ENCODE measurements at regions not wholly inside any gene's neighbourhood (a gene's known extent, or its start where the extent isn't known, plus 50 kb on each side); places are given as distances from the start of the nearest gene placed in this dataset.

DNA sequence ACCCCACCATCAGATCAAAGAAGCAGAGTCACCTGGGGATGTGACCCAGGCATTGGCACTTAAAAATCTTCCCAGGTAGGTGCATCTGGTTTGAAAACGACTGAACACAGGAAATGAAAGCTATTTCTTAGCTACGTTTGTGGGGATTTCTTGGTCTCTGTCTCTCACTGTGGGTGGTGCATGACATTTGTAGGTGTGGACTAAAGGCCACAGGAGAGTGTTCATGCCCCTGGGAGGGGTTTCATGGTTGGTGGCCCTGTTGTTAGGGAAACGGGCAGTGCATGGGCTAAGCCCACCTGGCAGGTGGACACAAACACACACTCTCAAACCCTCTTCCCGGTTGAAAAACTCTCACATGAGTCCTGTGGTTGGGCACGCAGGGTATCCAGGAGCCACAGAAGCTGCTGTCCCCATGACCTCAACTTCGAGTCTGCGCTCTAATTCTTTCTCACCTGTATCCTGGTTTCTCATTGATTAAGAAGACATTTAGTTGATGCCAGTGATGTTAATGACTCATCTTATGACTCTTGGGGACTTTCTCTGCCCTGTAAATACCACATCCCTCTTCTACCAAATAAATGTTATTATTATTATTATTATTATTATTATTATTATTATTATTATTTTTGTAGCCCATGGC lies 119.4 kb downstream of the MRPS6 start:
- DNase-seq, result no peak

DNA sequence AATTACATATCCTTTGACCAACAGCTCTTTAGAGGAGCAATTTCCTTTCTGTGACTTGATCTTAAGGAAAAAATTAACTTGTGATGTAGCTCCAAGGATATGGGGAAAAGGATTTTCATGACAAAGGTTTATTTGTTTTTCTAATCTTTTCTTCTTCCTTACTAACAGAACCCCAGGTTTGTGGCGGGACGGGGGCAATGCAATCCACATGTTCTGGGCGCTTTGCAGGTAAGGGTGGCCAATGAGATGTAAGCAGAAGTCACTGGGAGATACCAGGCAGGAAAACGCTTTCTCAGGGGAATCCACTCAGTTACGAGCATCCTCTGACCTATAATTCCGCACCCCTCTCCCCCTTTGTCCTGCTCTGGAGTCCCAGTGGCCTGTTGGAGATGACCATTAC lies 122.0 kb downstream of the MRPS6 start:
- no peak for DNase-seq

DNA sequence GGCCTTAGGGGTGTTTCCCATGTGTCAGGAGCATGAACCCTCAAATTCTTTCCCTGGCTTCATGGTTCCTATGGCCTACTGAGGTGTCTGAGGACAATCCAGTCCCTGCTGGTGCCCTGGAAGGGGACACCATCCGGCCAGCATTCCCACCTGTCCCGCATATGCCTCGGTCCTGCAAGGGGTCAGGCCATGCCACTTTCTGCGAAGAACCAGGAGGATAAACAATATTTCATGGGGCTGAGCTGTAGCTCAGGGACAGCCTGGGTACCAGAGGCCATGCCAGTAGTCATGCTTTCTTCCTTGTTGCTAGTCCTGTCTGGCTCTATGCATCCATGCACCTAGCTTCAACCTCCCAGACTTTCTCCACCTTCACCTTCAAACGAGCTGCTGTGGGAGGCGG lies 123.6 kb downstream of the MRPS6 start:
- no peak for DNase-seq

DNA sequence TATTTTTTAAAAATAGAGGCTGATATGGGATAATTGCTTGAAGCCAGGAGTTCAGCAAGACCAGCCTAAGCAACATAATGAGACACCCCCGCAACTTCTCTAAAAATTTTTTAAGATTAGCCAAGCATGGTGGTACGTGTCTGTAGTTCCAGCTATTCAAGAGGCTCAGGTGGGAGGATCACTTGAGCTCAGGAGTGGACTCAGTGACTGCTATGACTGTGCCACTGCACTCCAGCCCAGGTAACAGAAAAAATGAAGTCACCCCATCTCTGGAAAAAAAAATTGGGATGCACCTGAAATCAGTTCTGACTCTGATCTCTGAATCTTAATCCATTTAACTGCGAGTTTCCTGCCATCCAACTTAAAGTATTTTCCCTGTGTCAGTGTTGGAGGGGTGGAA lies 124.2 kb downstream of the MRPS6 start:
- DNase-seq, result no peak

DNA sequence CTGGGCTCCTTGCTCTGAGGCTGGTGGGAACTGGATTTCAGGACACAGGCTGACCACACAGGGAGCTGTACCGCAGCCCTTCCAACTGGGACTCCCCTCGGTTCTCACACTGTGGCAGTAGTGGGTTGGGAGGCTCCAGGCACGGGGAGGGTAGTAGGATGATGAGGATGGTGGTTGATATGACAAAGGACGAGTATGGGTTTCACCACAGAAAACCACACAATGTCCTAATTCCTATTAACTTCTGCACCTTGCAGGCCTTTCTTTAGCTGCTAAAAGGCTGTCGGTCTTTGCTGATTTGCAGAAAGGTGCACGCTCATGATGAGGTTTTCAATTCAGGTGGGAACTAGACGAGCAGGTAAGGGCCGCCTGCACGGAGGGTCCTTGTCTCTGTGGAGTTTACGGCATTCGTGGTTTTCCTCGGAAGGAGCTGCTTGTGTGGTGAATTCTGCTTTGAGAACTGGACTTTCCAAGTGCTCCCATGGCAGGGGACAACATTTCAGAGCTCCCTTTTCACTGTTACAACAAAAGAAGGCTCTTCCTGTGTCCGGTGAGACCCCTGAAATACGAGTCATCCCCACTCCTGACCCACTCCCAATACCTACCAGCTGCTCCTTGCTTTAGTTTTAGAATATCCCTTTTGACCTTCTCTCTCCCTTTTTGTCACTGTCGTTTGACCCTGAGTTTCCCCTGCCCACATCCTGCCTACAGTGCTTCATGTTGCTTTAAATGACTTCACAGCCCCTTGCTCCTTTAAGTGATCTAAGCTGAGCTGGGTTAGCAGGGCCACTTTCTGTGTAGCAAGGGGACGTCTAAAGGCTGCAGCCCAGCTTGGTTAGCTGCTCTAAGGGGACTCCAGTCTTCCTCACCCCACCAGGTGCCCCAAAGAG lies 125.1 kb downstream of the MRPS6 start:
- DNase-seq, result no peak

DNA sequence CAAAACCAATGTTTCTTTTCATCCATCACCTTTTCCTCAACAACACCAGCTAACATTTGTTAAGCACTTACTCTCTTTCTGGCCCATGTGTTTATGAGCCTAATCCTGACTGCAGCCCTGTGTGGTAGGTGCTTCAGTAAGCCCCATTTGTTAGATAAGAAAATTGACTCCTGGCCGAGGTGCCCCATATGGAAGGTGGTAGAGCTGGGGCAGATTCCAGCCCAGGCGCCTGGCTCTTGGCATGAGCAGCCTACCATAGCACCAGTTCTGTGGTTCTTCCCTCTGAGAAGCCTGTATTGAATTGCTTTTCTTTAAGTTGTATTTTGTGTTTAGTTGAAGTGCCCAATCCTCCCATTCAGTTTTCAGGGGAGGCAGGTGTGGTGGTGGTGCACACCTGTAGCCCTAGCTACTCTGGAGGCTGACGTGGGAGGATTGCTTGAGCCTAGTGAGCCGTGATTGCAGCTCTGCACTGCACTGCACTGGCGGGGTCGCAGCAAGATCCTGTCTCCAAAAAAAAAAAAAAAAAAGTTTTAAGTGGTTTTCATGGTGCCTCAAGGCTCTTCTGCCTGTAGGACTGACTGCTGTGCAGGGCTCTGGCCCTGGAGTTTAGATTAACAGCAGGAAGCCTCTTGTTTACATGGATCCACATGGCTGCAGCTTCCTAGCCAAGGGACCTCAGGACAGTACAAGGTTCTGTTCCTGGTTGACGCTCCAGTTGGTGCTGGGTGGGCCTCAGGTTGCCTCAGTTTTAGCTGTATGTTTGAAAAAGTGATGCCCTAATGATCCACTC lies 125.9 kb downstream of the MRPS6 start:
- DNase-seq, result no peak

DNA sequence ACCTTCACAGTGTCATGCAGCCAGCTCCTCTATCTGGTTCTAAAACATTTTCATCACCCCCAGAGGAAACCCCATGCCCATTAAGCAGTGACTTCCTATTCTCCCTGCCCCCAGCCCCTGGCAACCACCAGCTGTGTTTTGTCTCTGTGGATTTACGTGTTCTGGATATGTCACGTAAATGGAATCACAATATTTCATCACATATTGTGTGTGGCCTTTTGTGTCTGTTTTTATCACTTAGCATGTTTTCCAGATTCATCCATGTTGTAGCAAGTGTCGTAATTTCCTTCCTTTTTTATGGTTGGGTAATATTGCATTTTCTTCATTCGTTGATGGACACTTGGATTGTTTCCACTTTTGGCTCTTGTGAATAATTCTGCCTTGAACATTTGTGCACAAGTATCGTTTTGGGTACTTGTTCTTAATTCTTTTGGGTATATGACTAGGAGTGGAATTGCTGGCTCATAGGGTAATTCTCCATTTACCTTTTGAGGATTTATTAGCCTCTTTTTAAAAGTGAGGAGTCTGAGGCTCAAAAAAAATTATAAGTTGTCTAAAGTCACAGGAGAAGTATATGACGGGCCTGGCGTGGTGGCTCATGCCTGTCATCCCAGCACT lies 127.0 kb downstream of the MRPS6 start:
- DNase-seq, result no peak

DNA sequence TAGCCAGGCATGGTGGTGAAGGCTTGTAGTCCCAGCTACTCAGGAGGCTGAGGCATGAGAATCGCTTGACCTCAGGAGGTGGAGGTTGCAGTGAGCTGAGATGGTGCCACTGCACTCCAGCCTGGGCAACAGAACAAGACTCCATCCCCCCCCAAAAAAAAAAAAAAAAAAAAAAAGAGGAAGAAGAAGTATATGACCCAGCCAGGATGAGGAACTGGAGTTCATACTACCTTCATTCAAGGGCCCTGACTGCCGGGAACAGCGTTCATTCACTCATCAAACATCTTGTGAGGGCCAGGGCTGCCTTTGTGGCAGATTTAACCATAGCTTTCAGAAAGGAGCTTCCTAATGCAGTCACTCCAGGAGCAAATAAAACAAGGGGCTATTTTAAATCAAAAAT lies 127.6 kb downstream of the MRPS6 start:
- DNase-seq, result no peak

DNA sequence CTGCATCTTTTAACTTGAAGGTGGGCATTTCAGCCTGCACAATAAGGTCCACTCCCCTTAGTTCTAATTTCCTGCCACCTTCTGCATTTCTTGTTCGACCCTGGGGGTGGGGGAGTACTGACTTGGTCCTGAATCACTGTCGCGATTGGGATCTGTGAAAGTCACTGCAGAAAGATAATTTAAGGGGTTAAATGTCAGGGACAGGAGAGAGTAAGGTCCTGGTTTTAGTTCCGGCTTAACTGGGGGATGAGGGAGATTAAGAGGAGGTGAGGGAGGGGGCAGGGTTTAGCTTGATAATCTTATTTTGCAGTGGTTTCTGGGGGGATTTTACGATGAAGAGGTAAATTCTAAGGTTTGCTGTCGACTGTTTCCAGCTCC lies 128.1 kb downstream of the MRPS6 start:
- DNase-seq, result no peak

DNA sequence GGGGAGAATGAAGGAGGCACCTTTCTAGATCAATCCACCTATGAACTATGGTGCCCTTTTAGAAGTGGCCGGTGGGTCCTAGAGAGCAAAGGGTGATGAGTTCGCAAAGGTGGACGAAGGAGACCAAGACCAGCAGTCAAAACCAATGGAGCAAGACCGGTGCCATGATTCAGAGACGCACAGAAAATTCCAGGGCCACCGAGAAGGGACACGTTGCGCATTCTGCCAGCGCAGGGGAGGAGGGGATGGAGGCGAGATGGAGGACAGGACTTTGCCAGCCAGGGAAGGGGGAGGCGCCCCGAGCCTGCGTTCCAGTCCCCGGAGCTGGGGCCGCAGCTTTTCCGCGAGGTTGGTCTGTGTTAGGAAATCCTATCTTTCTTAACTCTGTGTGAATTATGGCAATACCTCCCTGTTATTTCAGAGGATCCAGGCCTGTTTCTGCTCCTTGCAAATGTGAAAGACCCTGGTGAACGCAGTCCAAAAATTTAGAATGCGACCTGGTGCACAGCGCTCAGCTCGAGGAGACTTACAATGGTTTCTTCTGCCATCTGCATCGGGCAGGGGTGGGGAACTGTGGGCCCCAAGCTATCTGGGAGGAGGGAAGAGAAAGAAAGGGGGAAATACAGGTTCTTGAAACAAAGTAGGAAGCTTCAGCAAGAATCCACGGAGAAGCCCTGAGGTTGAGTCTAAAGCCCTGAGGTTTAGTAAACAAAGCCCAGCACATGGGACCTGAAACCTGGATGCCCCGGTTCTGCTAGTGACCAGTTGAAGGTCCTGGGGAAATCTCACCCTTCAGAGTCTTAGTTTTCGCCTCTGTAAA lies 129.4 kb downstream of the MRPS6 start:
- no peak for DNase-seq

DNA sequence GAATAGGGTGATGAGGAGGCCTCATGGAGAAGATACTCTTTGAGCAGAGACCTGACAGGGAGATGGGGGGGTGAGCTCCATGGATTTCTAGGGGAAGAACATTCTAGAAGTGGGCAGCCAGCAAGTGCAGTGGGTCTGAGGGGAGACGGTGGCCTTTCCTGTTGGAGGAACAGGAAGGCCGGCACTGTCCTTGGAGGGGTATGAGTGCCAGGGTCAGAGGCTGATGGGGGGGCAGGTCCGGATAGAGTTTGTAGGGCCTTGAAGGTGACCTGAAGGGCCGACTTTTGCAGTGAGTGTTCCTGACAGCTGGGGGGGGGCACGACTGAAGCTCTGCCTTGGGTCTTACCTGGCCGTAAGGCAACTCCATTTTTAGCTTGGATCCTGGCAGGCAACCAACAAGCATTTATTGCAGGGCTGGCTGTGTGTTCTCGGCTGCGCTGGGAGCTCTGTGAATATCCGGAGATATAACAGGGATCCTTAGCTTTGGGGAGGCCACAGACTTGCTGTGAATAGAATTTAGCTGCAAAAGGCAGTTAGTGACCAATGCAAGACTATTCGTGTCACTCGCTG lies 130.6 kb downstream of the MRPS6 start:
- no peak for DNase-seq

DNA sequence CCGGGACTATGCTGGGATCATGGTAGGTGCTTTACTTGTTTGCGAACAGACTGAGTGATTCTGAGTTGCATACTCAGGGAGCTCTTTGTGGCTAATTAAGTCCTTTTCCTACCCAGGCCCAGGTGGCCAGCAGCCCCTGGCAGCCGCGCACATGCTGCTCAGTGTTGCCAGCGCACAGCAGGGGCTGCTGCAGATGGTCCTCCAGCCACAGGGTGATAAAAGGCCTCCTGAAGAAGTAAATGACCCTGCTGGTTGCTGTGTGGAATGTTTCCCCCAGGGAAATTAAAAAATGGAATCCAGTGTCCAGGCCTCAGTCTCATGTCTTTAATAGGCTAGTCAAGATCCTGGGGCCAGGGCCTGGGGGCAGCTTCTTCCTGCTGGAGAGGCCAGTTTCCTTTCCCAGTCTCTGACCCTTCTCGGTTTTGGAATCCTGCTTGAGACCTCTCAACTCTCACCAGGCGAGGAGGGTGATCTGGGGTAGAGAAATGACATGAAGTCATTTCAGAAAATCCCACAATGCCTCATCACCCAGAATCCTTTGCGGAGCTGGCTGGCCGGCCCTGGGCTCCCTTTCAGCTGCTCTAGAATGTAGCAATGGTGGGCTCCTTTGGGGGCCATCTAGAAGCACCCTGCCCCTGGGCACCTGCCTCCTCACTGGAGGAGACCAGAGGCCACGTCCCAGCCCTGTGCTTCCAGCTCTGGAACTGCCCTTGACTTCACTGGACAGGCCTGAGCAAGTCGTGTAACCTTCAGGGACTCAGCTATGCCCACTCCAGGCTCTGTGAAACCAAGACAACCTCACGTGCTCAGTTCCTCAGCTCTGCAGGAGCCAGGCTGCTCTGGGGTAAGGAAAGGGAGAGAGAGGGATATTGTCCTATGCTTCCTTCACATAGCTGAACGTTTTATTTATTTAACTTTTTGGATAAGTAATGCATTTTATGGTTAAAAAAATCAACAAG lies 131.4 kb downstream of the MRPS6 start:
- peak; percentile 42 for DNase-seq

DNA sequence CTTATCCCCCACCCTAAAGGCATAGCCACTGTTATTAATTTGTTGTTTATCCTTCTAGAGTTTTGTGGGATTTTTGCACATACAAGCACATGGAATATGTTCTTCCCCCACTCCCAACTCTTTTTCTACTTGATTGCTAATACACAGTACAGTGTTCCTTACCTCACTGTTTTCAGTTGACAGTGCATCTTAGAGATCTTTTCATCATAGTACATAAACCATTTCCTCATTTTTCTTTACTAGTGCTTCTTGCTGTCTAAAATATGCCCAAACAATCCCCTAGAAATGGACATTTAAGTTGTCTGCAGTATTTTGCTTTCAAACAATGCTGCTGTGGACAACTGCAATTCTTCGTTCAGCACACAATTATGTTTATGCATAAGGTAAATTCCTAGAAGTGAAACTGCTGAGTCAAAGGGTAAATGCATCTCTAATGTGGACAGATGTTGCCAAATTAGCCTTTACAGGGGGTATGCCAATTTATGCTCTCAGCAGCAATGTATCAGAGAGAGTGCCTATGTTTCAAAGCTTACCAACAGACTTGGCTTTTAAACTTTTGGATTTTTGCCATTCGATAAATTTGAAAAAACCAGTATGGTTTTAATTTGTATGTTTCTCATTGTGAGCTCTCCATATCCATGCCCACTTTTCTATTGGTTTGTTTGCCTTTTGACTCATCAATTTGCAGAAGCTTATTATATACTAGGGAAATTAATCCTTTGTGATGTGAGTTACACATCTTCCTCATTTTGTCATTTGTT lies 132.6 kb downstream of the MRPS6 start:
- DNase-seq, result peak; percentile 9

DNA sequence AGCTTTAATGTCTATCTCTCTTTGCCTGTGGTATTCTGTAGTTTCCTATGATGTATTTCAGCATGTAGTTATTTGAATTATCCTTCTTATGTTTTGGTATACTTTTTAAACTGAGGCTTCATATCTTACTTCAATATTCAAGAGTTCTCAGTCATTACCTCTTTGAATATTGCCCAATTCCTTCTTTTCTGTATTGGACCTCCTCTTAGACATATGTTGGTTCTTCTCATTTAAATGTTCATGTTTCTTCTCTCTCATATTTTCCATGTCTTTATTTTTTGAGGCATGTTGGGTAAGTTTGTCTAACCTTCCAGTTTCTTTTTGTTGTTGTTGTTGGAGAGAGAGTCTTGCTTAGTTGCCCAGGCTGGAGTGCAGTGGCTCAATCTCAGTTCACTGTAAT lies 140.6 kb downstream of the MRPS6 start:
- DNase-seq, result no peak

DNA sequence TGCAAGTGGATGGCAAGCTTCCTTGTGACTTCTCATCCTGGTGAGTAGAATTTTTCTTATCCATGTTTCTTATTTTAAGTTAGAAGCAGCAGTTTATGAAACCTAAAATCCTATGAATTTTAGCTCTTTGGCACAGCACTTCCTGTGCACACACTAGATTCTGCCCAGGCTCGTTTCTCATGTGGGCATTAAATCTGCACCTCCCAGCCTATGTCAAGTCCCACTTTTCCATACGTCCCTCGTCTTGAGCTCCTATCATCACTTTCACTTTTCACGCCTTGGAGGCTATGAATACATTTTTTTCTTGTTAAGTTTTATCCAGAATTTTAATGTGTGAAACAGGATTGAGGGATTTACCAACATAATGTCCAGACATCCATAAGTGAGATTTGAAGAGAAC lies 142.1 kb downstream of the MRPS6 start:
- DNase-seq, result no peak

DNA sequence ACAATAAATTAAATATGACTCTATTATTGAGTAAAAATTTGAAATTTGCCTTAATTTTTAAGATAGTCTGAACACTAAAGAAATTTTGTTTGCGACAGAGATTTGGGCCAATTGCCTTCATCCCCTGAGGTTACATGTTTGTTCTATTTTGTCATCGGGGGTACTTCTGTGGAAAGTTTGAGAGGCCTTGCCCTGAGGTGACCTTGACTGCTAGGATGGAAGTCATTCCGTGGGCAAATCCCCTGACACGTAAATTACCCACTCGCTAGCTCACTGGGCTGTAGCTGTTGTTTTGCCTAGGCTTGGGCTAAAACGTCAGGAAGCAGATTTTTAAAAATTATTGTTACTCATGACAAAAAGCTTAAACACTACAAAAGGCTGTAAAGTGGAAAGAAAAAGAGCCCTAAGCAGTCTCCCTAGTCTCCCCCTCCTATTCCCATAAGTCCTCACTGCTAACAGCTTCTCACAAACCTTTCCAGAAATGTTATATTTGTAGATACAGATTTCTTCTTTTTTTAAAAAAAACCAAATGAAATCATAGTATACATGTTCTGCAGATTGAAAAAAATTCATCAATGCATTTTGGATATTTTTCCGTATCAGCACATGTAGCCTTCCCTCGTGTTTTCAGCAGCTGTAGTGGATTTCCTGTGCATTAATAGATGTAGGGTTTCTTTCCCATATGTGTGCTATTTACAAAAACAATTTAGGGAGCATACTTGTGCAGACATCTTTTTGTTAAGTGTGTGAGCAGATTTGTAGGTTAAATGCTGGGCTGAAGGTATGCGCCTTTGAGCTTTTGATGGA lies 142.7 kb downstream of the MRPS6 start:
- no peak for DNase-seq

DNA sequence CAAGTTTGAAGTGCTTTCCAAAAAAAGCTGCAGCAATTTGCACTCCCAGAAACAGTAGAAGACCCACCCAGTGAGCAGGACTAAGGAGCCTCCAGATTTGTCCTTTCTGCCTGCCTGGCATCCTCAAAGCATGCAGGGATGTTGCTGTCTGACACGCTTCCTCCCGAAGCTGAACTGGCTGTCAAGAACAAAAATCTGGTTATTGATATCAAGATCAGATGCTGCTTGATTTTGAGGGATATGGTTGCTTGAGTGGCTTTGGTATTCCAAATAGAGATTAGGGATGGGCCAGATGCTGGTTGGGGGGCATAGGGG lies 143.3 kb downstream of the MRPS6 start:
- no peak for DNase-seq

DNA sequence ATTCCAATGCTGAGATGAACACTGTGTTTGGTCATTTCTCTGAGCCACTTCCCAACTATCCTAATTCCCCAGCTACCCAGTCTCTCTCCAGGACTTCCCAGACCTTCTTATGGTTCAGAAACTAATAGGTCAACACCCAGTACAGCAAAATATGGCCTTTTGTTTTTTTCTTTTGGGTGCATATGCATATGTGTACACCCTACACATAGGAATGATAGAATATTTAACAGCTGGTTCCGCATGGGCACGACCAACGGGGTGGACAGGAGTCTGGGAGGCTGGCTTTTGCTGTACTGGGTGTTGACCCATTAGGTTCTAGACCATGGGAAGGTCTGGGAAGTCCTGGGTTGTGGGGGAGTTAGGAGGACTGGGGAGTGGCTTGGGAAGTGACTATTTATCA lies 143.9 kb downstream of the MRPS6 start:
- no peak for DNase-seq

DNA sequence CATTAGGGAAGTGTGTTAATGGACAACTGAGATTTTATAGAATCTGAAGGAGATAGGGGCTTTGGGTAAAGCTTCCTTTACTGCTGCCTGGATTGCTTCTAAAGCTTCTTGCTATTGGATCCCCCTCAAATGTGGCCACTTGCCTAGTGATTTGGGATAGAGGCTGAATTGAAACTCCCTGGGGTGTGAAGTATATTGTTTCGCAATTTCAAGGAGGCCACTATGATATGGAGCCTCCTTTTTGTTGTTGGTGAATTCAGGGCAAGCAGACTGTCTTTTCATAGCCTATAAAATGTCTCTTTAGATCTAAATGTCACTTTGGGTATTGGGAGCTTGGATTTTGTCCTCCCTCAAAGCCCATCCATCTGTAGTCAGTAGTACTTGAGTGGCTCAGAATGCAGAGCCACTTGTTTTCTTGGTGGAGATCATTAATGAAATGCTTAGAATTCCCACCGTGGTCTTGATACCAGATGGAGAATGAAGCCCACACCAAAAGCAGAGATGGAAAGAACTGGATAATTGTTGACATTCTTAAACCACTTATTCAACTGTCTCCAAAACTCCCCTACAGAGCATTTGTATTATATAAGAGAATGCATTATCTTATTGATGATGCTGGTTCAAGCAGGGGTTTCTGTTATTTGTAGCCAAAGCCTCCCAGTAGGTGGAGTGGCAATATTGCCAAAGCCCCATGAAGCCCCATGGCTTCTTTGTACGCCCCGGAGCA lies 144.3 kb upstream of the KCNE2 start:
- no peak for DNase-seq

All from NCI-H774 (cell line).